ENCODE measurements at regions not wholly inside any gene's neighbourhood (a gene's known extent, or its start where the extent isn't known, plus 50 kb on each side); places are given as distances from the start of the nearest gene placed in this dataset.
"Not testable (repeated sequence)": the region's sequence is repeated elsewhere in the genome, so short reads cannot be mapped to it uniquely, and the experiment has no call there.

- in situ Hi-C loops (cut with MboI; ENCODE audit: low pct_unique_long_range_greater_than_20kb, low sequenced_read_pairs, unreplicated experiment): no loop called here
- no peak for DNase-seq (ENCODE audit: low spot score)
- TF ChIP-seq CTCF (IDR thresholded peaks at IDR 0.05; ENCODE audit: extremely low read depth, insufficient read depth, missing control alignments): no peak
These were observed 263.6 kb upstream of the AZI2 start for GRCh38 chr3:28612232-28612631.

- in situ Hi-C loops (cut with MboI; ENCODE audit: low pct_unique_long_range_greater_than_20kb, low sequenced_read_pairs, unreplicated experiment): no loop called here
- no peak for TF ChIP-seq CTCF (IDR thresholded peaks at IDR 0.05; ENCODE audit: extremely low read depth, insufficient read depth, missing control alignments)
- no peak for DNase-seq (ENCODE audit: low spot score)
These were observed 265.0 kb upstream of the AZI2 start for GRCh38 chr3:28613511-28614106.

- no peak for TF ChIP-seq CTCF (IDR thresholded peaks at IDR 0.05; ENCODE audit: extremely low read depth, insufficient read depth, missing control alignments)
- in situ Hi-C loops (cut with MboI; ENCODE audit: low pct_unique_long_range_greater_than_20kb, low sequenced_read_pairs, unreplicated experiment): no loop called here
- no peak for DNase-seq (ENCODE audit: low spot score)
These were observed 266.4 kb upstream of the AZI2 start for GRCh38 chr3:28615071-28615470.

- in situ Hi-C loops (cut with MboI; ENCODE audit: low pct_unique_long_range_greater_than_20kb, low sequenced_read_pairs, unreplicated experiment): no loop called here
- no peak for DNase-seq (ENCODE audit: low spot score)
These were observed 267.3 kb upstream of the AZI2 start for GRCh38 chr3:28615971-28616370.

GRCh38 chr3:28617821-28618220, 269.2 kb upstream of the AZI2 start:
- DNase-seq (ENCODE audit: low spot score): no peak
- in situ Hi-C loops (cut with MboI; ENCODE audit: low pct_unique_long_range_greater_than_20kb, low sequenced_read_pairs, unreplicated experiment): no loop called here
- no peak for TF ChIP-seq CTCF (IDR thresholded peaks at IDR 0.05; ENCODE audit: extremely low read depth, insufficient read depth, missing control alignments)

More at GRCh38 chr3:28615971-28616370, 267.3 kb upstream of the AZI2 start:
- no peak for TF ChIP-seq CTCF (IDR thresholded peaks at IDR 0.05; ENCODE audit: extremely low read depth, insufficient read depth, missing control alignments)

- TF ChIP-seq CTCF (IDR thresholded peaks at IDR 0.05; ENCODE audit: extremely low read depth, insufficient read depth, missing control alignments): no peak
- in situ Hi-C loops (cut with MboI; ENCODE audit: low pct_unique_long_range_greater_than_20kb, low sequenced_read_pairs, unreplicated experiment): no loop called here
- no peak for DNase-seq (ENCODE audit: low spot score)
These were observed 274.5 kb upstream of the AZI2 start for GRCh38 chr3:28623106-28623505.

- in situ Hi-C loops (cut with MboI; ENCODE audit: low pct_unique_long_range_greater_than_20kb, low sequenced_read_pairs, unreplicated experiment): no loop called here
- TF ChIP-seq CTCF (IDR thresholded peaks at IDR 0.05; ENCODE audit: extremely low read depth, insufficient read depth, missing control alignments): no peak
- DNase-seq (ENCODE audit: low spot score): no peak
These were observed 275.5 kb upstream of the AZI2 start for GRCh38 chr3:28624084-28624483.

GRCh38 chr3:28627843-28628242, 279.2 kb upstream of the AZI2 start:
- in situ Hi-C loops (cut with MboI; ENCODE audit: low pct_unique_long_range_greater_than_20kb, low sequenced_read_pairs, unreplicated experiment): not testable (repeated sequence)

More at GRCh38 chr3:28627843-28628242, 279.2 kb upstream of the AZI2 start:
- not testable (repeated sequence) for DNase-seq (ENCODE audit: low spot score)

All from GM13977 (cell line).